Fibroblast of lung (primary cell): ENCODE measurements at regions not wholly inside any gene's neighbourhood (a gene's known extent, or its start where the extent isn't known, plus 50 kb on each side); places are given as distances from the start of the nearest gene placed in this dataset.

Experiments
- DNase-seq, 2 donors: peaks; one replicate each; pipeline versions ENCODE4 v3.0.0 to v3.0.0-alpha.2; 2010; ENCODE audit warnings: low read depth in 2 of 2
- H2AFZ ChIP-seq: 2 replicates; pipeline ENCODE4 v1.5.1; 2012; ENCODE audit warnings: low read length, control low read depth, inconsistent platforms
- H3K27ac ChIP-seq: 2 replicates; pipeline ENCODE4 v1.5.1; 2011; ENCODE audit warnings: low read length, control low read depth; ENCODE audit not compliant: insufficient read depth
- H3K27me3 ChIP-seq: 2 replicates; pipeline ENCODE4 v1.5.1; 2011; ENCODE audit warnings: mild to moderate bottlenecking, low read length; ENCODE audit not compliant: control insufficient read depth, insufficient read depth
- H3K36me3 ChIP-seq: 2 replicates; pipeline ENCODE4 v1.5.1; 2011; ENCODE audit warnings: low read length; ENCODE audit not compliant: control insufficient read depth, insufficient read depth
- H3K4me1 ChIP-seq: 2 replicates; pipeline ENCODE4 v1.5.1; 2011; ENCODE audit warnings: low read length; ENCODE audit not compliant: control insufficient read depth, insufficient read depth; ENCODE audit errors: extremely low read depth
- H3K4me2 ChIP-seq: 2 replicates; pipeline ENCODE4 v1.5.1; 2011; ENCODE audit warnings: low read length, control low read depth; ENCODE audit not compliant: insufficient read depth; ENCODE audit errors: extremely low read depth
- H3K4me3 ChIP-seq, 4 experiments: fragments of 200-600 bp in 1 of 4; sonication (generic) in 1 of 4; replicated peaks in 1 of 4; 2 replicates each; pipeline ENCODE4 v1.5.1; 2011 to 2016; ENCODE audit warnings: low read length in 4 of 4, low read depth in 3 of 4, mild to moderate bottlenecking in 3 of 4, control low read depth in 2 of 4, inconsistent platforms in 1 of 4, mixed read lengths in 1 of 4; ENCODE audit not compliant: insufficient read depth in 1 of 4; ENCODE audit errors: control extremely low read depth in 1 of 4
- H3K79me2 ChIP-seq: 2 replicates; pipeline ENCODE4 v1.5.1; 2012; ENCODE audit warnings: mild to moderate bottlenecking, low read length, inconsistent platforms; ENCODE audit not compliant: control insufficient read depth, insufficient read depth
- H3K9ac ChIP-seq: 2 replicates; pipeline ENCODE4 v1.5.1; 2011; ENCODE audit warnings: mild to moderate bottlenecking, low read length, control low read depth; ENCODE audit not compliant: insufficient read depth
- H3K9me3 ChIP-seq: 2 replicates; pipeline ENCODE4 v1.5.1; 2012; ENCODE audit warnings: low read depth, low read length; ENCODE audit not compliant: control insufficient read depth, insufficient read depth
- H4K20me1 ChIP-seq: 2 replicates; pipeline ENCODE4 v1.5.1; 2011; ENCODE audit warnings: low read length; ENCODE audit not compliant: control insufficient read depth, insufficient read depth; ENCODE audit errors: extremely low read depth
- EZH2 ChIP-seq: IDR thresholded peaks from 2 replicates; pipeline ENCODE4 v1.5.1; 2012; ENCODE audit warnings: low read length, control low read depth, mild to moderate bottlenecking; ENCODE audit errors: missing control alignments
- TF ChIP-seq, protein P1 (sequence below), 2 donors: IDR thresholded peaks in 1 of 2; conservative IDR thresholded peaks in 1 of 2; 1 replicate in 1 of 2; 2 replicates in 1 of 2; pipeline ENCODE4 v1.5.1; 2011 to 2012; ENCODE audit warnings: low read length in 2 of 2, control low read depth in 1 of 2, inconsistent platforms in 1 of 2, low read depth in 1 of 2, mild to moderate bottlenecking in 1 of 2

DNA sequence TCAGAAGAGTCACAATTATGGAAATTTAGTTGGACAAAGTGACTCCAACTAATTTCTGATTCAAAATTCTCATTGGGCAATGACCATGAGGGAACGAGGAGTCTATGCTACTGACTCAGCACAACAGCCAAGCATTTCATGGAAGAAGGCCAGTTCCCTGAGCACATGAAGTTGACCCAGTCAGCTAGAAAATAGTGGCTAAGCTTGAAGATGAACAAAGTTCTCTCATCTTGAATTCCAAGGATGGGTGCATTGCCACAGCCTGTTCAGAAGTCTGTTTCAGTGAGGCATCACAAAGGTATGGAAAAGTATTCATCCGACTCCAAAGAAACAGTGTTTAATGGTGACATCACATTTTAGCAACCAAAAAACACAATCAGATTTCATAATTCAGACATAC is 676.9 kb downstream of the HACE1 start:
- TF ChIP-seq, protein P1, sequence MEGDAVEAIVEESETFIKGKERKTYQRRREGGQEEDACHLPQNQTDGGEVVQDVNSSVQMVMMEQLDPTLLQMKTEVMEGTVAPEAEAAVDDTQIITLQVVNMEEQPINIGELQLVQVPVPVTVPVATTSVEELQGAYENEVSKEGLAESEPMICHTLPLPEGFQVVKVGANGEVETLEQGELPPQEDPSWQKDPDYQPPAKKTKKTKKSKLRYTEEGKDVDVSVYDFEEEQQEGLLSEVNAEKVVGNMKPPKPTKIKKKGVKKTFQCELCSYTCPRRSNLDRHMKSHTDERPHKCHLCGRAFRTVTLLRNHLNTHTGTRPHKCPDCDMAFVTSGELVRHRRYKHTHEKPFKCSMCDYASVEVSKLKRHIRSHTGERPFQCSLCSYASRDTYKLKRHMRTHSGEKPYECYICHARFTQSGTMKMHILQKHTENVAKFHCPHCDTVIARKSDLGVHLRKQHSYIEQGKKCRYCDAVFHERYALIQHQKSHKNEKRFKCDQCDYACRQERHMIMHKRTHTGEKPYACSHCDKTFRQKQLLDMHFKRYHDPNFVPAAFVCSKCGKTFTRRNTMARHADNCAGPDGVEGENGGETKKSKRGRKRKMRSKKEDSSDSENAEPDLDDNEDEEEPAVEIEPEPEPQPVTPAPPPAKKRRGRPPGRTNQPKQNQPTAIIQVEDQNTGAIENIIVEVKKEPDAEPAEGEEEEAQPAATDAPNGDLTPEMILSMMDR (conservative IDR thresholded peaks at IDR 0.05 in 1 of 2, IDR thresholded peaks at IDR 0.05 in 1 of 2; ENCODE audit: low read depth in 1 of 2, low read length in 2 of 2): no peak
- no peaks in the 10 kb centered on the region for H3K36me3 ChIP-seq
- no peaks in the 10 kb centered on the region for H3K9me3 ChIP-seq
- no peak overlapping the region for H2AFZ ChIP-seq
- DNase-seq: peak in 1 of 2 donors; percentile 19
- H3K9ac ChIP-seq: no peak overlapping the region
- no peaks in the 10 kb centered on the region for H3K4me1 ChIP-seq
- H3K27ac ChIP-seq: no peak overlapping the region
- H3K4me2 ChIP-seq: no peak overlapping the region
- H4K20me1 ChIP-seq: no peaks in the 10 kb centered on the region
- no peak overlapping the region for H3K4me3 ChIP-seq
- H3K27me3 ChIP-seq: no peaks in the 10 kb centered on the region
- no peaks in the 10 kb centered on the region for H3K79me2 ChIP-seq

DNA sequence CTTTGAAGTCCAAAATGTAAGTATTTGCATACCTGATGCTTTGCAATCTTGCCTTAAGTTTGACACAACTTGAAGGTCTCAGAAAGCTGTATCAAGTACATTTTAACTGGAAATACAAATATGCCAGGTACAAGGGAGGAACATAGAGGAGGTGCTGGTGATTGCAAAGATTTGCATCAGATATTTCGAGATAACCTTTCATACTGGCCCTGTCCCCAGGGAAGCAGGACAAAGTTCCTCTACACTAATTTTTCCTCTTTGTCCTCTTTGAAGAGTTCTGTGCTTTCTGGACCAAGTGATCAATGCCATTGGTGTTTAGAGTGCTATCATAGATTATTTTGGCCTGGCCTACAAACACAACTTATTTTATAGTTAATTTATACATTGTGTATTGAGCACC is 686.1 kb downstream of the HACE1 start:
- Histone ChIP-seq H3K79me2 (no peaks in the 10 kb centered on the region), H3K4me3 (no peak overlapping the region), H3K9me3 (no peaks in the 10 kb centered on the region), H3K27ac (no peak overlapping the region), H2AFZ (no peak overlapping the region), H3K4me2 (no peak overlapping the region), H3K9ac (no peak overlapping the region), H3K4me1 (no peaks in the 10 kb centered on the region), H4K20me1 (no peaks in the 10 kb centered on the region), H3K27me3 (no peaks in the 10 kb centered on the region), H3K36me3 (no peaks in the 10 kb centered on the region)
- DNase-seq: no peak
- TF ChIP-seq, protein P1 (conservative IDR thresholded peaks at IDR 0.05 in 1 of 2, IDR thresholded peaks at IDR 0.05 in 1 of 2; ENCODE audit: low read depth in 1 of 2, low read length in 2 of 2): no peak
- no peak for TF ChIP-seq EZH2

DNA sequence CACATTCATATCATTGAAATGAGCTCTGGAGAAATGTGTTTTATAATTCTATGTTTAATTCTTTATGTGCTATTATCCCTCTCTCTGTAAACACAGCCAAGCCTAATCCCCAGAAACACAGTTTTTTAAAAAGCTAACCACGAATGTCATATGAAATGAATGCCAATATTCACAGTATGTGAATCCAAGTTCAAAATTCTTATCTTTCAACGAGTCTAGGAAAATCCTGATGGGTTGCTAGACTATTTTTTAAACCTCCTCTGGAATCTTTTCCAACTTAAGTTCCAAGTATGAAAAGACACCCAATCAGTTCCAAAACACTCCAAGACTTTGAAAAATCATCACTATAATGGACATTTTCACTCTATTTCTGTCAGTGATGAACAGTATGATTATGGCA is 689.3 kb downstream of the HACE1 start:
- DNase-seq: no peak
- no peaks in the 10 kb centered on the region for H4K20me1 ChIP-seq
- H3K36me3 ChIP-seq: no peaks in the 10 kb centered on the region
- no peak overlapping the region for H3K4me3 ChIP-seq
- H3K27me3 ChIP-seq: no peaks in the 10 kb centered on the region
- no peaks in the 10 kb centered on the region for H3K79me2 ChIP-seq
- H3K4me1 ChIP-seq: no peaks in the 10 kb centered on the region
- H3K27ac ChIP-seq: no peak overlapping the region
- no peaks in the 10 kb centered on the region for H3K9me3 ChIP-seq
- H3K4me2 ChIP-seq: no peak overlapping the region
- TF ChIP-seq, protein P1 (conservative IDR thresholded peaks at IDR 0.05 in 1 of 2, IDR thresholded peaks at IDR 0.05 in 1 of 2; ENCODE audit: low read depth in 1 of 2, low read length in 2 of 2): no peak
- no peak for TF ChIP-seq EZH2
- H3K9ac ChIP-seq: no peak overlapping the region
- no peak overlapping the region for H2AFZ ChIP-seq
